OCI-LY7 (cell line): ENCODE measurements at regions not wholly inside any gene's neighbourhood (a gene's known extent, or its start where the extent isn't known, plus 50 kb on each side); places are given as distances from the start of the nearest gene placed in this dataset.

Experiments
- BruUV-seq: library from RNA; stranded (reverse); fragments of 400-500 nt; replicated peaks from 2 replicates; lab custom pipeline; 2021; lab: Mats Ljungman, UMichigan
- CTCF ChIA-PET: fragments of 300-600 bp; sonication (Branson Sonifier 250); formaldehyde crosslinking; loops from one replicate; lab custom pipeline; 2022; ENCODE audit warnings: antibody characterized with exemption; ENCODE audit not compliant: unreplicated experiment; lab: Charles Lee
- POLR2A ChIA-PET: fragments of 300-600 bp; sonication (Branson Sonifier 250); formaldehyde crosslinking; loops from one replicate; lab custom pipeline; 2022; ENCODE audit warnings: antibody characterized with exemption; lab: Charles Lee
- DNase-seq: peaks from one replicate; pipeline ENCODE4 v3.0.0-alpha.2; 2015; ENCODE audit warnings: low spot score
- H2AFZ ChIP-seq: fragments of 200-600 bp; sonication (generic), shearing (Covaris generic); 2 replicates; pipeline ENCODE4 v1.6.1; 2014; ENCODE audit warnings: mild to moderate bottlenecking, antibody characterized with exemption, low read length, moderate library complexity
- H3K27ac ChIP-seq: fragments of 200-600 bp; sonication (generic); 2 replicates; pipeline ENCODE4 v1.5.1; 2014; ENCODE audit warnings: mixed run types, low read depth, mild to moderate bottlenecking, moderate library complexity, low read length, inconsistent platforms; ENCODE audit not compliant: poor library complexity, severe bottlenecking
- H3K36me3 ChIP-seq: fragments of 200-600 bp; sonication (generic); 2 replicates; pipeline ENCODE4 v1.6.1; 2014; ENCODE audit warnings: mild to moderate bottlenecking, antibody characterized with exemption, low read length, moderate library complexity, mixed read lengths; ENCODE audit not compliant: insufficient read depth
- H3K4me1 ChIP-seq: fragments of 200-600 bp; sonication (generic); 2 replicates; pipeline ENCODE4 v1.5.1; 2014; ENCODE audit warnings: mild to moderate bottlenecking, low read length; ENCODE audit not compliant: insufficient read depth, poor library complexity, severe bottlenecking
- H3K4me2 ChIP-seq: fragments of 200-600 bp; sonication (generic); 2 replicates; pipeline ENCODE4 v1.6.1; 2014; ENCODE audit warnings: mild to moderate bottlenecking, low read length
- H3K4me3 ChIP-seq: fragments of 200-600 bp; sonication (generic); 2 replicates; pipeline ENCODE4 v1.5.1; 2014; ENCODE audit warnings: mild to moderate bottlenecking, low read depth, low read length; ENCODE audit not compliant: poor library complexity, severe bottlenecking
- H3K79me2 ChIP-seq: fragments of 200-600 bp; sonication (generic); 2 replicates; pipeline ENCODE4 v1.6.1; 2016; ENCODE audit warnings: low read depth, mild to moderate bottlenecking, low read length, moderate library complexity, mixed read lengths; ENCODE audit not compliant: insufficient read depth
- H3K9me2 ChIP-seq: fragments of 200-600 bp; sonication (generic); 2 replicates; pipeline ENCODE4 v1.6.1; 2016; ENCODE audit warnings: mild to moderate bottlenecking, low read length, mixed read lengths; ENCODE audit not compliant: insufficient read depth
- H3K9me3 ChIP-seq: fragments of 200-600 bp; sonication (generic); 2 replicates; pipeline ENCODE4 v1.6.1; 2014; ENCODE audit warnings: mild to moderate bottlenecking, mixed run types, low read length, mixed read lengths
- H4K20me1 ChIP-seq: fragments of 200-600 bp; sonication (generic); 2 replicates; pipeline ENCODE4 v1.6.1; 2014; ENCODE audit warnings: mild to moderate bottlenecking, antibody characterized with exemption, low read length, moderate library complexity, mixed read lengths; ENCODE audit not compliant: insufficient read depth
- EZH2phosphoT487 ChIP-seq: fragments of 200-600 bp; sonication (generic); IDR thresholded peaks from 2 replicates; pipeline ENCODE4 v1.6.1; 2018; ENCODE audit warnings: low read depth, borderline replicate concordance, mild to moderate bottlenecking, mixed run types, antibody characterized with exemption, low read length, moderate library complexity, mixed read lengths
- intact Hi-C: fragments of 100-400 bp; cut with micrococcal nuclease; formaldehyde crosslinking; loops from one replicate; pipeline ENCODE4 v1.10.0; 2022; ENCODE audit not compliant: unreplicated experiment
- TF ChIP-seq, protein P1 (sequence below): fragments of 200-600 bp; sonication (generic); conservative IDR thresholded peaks from 2 replicates; pipeline ENCODE4 v1.5.1; 2014; ENCODE audit warnings: mild to moderate bottlenecking, antibody characterized with exemption, low read length, moderate library complexity, mixed read lengths

DNA sequence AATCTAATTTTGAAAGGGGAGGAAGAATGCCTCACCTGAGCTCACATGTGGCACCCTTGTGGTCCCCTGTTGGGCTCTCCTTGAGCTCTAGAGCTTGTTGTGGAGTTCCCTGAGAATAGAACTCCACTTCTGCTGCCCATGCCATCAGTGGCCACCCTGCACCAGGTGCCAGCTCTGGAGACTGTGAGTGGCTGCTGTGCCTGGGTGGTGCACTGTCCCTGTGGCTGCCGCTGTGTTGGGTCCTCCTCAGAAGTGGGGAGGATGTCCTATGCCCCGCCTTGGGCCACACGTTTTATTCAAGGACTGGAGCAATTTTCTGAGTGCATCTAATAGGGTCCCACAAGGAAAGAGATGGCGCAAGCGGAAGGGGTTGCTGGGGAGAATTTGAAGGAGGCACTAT lies 67.9 kb upstream of the MAP3K7 start:
- Histone ChIP-seq H3K9me3 (no peaks in the 10 kb centered on the region), H3K4me3 (no peak overlapping the region), H2AFZ (no peak overlapping the region), H3K4me2 (no peak overlapping the region), H3K4me1 (no peaks in the 10 kb centered on the region), H4K20me1 (no peaks in the 10 kb centered on the region), H3K36me3 (no peaks in the 10 kb centered on the region), H3K9me2 (no peaks in the 10 kb centered on the region), H3K79me2 (no peaks in the 10 kb centered on the region), H3K27ac (no peak overlapping the region)
- CTCF ChIA-PET, result no interaction called here
- POLR2A ChIA-PET, result interaction anchor here (1.2 kb wide), 1 partner anchor 10 kb away, joined by 3 read pairs; no protein-coding TSS in a partner anchor
- no TSS peak for BruUV-seq
- no peak for DNase-seq
- intact Hi-C loops, result no loop called here
- TF ChIP-seq, protein P1, sequence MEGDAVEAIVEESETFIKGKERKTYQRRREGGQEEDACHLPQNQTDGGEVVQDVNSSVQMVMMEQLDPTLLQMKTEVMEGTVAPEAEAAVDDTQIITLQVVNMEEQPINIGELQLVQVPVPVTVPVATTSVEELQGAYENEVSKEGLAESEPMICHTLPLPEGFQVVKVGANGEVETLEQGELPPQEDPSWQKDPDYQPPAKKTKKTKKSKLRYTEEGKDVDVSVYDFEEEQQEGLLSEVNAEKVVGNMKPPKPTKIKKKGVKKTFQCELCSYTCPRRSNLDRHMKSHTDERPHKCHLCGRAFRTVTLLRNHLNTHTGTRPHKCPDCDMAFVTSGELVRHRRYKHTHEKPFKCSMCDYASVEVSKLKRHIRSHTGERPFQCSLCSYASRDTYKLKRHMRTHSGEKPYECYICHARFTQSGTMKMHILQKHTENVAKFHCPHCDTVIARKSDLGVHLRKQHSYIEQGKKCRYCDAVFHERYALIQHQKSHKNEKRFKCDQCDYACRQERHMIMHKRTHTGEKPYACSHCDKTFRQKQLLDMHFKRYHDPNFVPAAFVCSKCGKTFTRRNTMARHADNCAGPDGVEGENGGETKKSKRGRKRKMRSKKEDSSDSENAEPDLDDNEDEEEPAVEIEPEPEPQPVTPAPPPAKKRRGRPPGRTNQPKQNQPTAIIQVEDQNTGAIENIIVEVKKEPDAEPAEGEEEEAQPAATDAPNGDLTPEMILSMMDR, result no peak
- TF ChIP-seq EZH2phosphoT487, result no peak

DNA sequence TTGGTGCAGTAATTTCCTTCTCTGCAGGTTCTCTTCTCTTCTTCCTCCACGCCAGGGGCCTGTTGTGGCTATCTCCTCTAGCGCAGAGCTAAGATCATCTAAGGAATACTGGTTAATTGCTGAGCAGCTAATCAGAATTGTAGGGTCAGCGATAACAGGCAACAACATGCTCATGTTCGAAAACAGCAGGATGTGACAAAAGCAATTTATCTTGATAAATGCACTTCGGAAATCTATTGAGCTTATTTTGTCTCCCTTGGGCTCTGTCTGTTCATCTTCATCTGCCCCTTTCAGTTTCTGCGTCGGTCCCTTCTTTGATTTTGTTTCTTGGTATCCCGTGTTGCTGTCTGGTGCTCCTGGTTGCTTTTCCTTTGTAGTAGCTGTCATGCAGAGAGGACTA lies 67.3 kb upstream of the MAP3K7 start:
- BruUV-seq, result no TSS peak
- Histone ChIP-seq H3K79me2 (no peaks in the 10 kb centered on the region), H3K4me3 (no peak overlapping the region), H3K27ac (no peak overlapping the region), H2AFZ (no peak overlapping the region), H3K4me1 (no peaks in the 10 kb centered on the region), H3K4me2 (no peak overlapping the region), H3K9me2 (no peaks in the 10 kb centered on the region), H3K9me3 (no peaks in the 10 kb centered on the region), H4K20me1 (no peaks in the 10 kb centered on the region), H3K36me3 (no peaks in the 10 kb centered on the region)
- POLR2A ChIA-PET, result interaction anchor here (1.1 to 1.2 kb wide), 2 partner anchors 11 to 12 kb away, joined by 3 read pairs; no protein-coding TSS in a partner anchor
- DNase-seq, result no peak
- CTCF ChIA-PET, result no interaction called here
- TF ChIP-seq, protein P1, result no peak
- no peak for TF ChIP-seq EZH2phosphoT487
- intact Hi-C loops, result no loop called here

DNA sequence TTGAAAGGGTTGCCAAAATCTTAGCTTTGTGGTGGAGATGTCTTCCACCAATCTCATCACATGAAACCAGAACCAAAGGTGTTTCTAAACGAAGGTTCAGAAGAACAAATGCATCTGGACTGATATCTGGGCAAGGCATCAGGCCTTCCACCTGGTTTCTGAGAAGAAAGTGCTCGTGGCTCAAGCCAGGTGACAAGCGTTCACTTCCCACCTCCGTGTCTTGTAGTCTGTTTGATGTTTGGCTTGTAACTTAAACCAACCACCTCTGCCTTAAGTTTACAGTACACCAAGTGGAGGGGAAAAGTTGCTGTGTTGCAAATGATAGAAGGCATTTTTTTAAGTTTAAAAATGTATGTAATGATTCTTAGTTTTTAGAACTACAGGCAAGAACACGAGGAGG lies 66.9 kb upstream of the MAP3K7 start:
- BruUV-seq, result no TSS peak
- H3K4me2 ChIP-seq, result no peak overlapping the region
- H4K20me1 ChIP-seq, result no peaks in the 10 kb centered on the region
- no peaks in the 10 kb centered on the region for H3K9me3 ChIP-seq
- H3K79me2 ChIP-seq, result no peaks in the 10 kb centered on the region
- DNase-seq, result no peak
- intact Hi-C loops, result no loop called here
- H3K4me1 ChIP-seq, result no peaks in the 10 kb centered on the region
- TF ChIP-seq EZH2phosphoT487, result no peak
- TF ChIP-seq, protein P1, result no peak
- H3K36me3 ChIP-seq, result no peaks in the 10 kb centered on the region
- H3K9me2 ChIP-seq, result no peaks in the 10 kb centered on the region
- no peak overlapping the region for H3K27ac ChIP-seq
- ChIA-PET POLR2A (interaction anchor here (1.1 to 1.2 kb wide), 2 partner anchors 11 to 13 kb away, joined by 3 read pairs; no protein-coding TSS in a partner anchor), CTCF (no interaction called here)
- H2AFZ ChIP-seq, result no peak overlapping the region
- H3K4me3 ChIP-seq, result no peak overlapping the region
